Stimulated activated CD8-positive, alpha-beta memory T cell treated with anti-CD3 and anti-CD28 coated beads, Interleukin-15, amount 100 ng/mL, for 24 hours (primary cell): ENCODE measurements at regions not wholly inside any gene's neighbourhood (a gene's known extent, or its start where the extent isn't known, plus 50 kb on each side); places are given as distances from the start of the nearest gene placed in this dataset.

Experiments used
- DNase-seq: peaks from one replicate; pipeline ENCODE4 v3.0.0-alpha.2; 2020; ENCODE audit warnings: low read depth

DNA sequence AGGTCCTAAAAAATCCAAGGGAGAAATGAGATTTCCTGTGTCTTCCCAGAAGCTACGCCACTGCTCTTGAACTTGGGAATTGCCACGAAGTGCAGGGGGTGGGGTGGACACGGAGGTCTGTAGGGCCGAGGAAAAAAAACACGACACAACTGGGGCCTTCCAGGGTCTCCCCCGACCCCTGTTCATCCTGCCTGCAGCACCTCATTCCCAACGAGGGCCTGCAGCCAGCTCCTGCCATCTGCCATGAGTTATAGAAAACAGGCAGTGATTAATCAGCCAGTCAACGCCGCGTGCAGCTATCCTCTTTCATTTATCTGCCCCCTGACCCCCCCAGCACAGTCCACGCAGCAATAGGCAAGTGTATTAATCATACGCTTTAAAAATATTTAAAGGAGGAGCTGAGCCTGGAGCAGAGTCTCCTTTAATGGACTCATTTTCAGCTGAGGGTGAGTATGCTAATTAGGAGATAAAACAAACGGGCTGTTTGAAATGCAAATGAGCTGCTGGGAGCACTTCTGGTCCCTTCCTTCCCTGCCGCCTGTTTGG lies 209.9 kb downstream of the TFCP2L1 start:
- DNase-seq = no peak

DNA sequence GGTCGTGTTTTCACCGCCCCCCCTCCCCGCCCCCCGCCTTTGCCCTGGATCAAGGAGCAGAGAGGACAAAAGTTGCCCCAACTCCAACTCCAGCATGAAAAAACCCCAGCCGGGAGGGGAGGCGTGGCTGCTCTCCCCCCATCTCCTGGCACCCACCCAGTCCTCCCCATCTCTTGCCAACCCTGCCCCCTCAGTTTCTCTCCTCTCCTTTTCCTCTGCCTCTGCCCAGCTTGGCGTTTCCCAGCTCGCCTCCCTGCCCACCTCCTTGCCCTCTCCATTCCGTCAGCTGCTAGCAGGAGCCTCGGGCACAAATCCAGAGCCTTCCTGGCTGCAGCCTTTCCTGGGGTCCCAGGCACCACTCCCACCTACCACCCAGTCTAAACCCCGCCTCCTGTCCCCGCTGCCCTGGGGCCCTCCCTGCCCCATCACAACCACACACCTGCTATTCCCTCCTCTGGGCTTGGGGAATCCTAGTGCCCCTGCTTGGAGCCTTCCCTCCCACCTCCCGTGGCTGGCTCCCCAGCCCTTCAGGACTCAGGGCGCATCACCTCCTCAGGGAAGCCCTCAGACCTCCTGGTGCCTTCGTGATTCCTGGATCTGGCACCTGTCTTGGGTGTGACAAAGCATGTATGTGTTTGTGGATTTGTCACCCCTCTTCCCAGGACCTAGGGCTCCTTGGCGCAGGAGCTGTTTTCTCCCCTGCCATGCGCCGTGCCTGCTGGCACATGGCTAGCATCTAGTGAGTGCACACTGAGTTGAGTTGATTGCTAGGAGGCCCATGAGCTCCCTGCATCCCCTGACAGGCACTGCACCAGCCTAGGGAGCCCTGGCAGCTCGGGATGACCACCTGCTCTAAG lies 209.1 kb downstream of the TFCP2L1 start:
- no peak for DNase-seq

DNA sequence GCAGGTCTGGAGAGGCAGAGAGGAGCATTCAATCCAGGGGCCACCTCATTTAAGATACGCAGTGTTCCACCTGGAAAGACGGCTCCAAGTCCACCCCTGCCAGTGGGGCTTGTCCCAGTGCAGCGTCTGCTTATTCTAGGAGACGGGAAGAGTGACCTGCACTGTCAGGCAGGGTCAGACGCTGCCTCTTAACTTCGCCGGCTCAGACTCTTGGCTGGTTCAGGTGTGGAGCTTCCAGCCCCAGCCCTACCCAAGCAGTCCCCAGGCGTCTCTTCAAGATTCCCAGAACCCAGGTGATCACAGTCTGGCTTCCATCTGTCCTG lies 208.5 kb downstream of the TFCP2L1 start:
- DNase-seq = no peak

DNA sequence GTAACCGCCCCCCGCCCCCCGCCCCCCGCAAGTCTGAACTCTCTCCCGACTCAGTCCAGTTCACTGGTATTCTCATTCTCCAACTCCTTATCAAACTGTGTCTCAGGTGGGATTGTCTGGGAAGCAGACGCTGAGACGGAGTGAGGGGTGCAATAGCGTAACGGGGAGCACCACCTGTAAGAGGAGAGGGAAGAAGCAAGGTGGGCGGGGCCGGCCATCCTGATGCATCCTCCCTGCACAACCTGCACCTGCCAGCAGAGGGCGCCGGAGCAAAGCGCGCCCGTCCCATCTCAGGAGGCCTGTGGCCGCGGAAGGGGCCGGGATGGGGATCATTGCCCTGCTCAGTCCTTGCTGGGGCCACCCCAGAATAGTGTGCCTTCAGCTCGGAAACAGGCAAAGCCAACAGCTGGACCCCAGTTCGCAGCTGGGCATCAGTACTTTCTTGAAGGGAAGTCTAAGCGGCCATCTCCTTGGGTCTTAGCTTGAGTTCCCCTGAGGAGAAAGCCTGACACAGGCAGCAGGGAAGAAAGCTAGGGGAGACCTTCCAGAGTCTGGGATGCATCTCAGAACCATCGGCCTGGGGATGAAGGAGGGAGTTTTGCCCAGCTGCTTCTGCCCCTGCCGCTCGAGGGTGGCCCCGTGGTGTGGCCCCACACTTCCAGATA lies 208.0 kb downstream of the TFCP2L1 start:
- peak; percentile 50 for DNase-seq

DNA sequence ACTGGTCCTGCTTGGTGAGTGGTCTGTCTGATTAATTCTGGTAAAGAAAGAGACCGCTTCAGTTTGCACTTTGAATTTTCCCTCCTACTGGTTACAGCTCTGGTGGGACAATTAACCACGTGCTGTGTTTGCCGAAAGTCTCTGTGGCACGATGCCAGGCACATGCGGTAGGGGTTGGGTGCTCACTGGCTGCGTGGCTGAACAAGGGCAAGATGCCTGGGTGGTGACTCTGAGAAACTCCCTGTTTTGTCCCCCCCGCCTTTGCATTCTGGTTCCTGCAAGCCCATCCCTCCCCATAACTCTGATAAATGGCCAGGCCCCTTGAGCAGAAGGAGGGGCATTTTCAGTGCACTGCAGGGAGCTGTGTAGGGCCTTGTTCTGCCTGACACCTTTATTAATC lies 206.1 kb downstream of the TFCP2L1 start:
- no peak for DNase-seq

DNA sequence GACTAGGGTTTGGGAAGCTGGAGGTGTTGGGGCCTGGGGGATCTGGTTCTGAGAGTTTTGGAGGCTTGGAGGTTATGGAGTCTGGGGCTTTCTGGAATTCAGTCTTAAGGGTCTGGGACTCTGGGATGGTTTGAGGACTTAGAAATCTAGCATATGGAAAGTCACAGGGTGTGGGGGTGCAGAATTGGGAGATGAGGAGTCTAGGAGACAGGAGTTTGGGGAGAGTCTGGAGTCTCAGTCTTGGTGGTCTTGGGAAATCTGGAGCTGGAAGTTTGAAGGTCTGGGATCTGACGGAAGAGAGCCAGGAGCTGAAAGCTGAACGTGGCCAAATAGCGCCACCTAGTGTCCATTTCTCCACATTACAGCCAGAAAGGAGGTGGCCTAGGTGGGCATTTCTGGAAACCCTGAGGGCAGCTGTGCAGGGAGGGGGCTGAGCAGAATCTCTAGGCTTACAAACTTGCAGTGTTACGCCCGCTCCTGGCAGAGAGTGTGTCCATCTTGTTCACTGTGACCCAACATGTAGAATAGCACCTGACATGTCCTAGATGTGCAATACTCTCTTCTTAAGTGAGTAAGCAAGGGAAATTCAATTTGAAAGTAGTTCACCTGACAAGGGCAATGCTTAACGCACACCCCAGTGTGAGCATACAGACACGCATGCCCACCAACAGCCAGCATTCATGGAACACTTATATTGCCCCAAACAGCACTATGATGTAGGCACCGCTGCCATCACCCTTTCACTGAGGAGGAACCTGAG lies 204.8 kb downstream of the TFCP2L1 start:
- DNase-seq = peak; percentile 16

DNA sequence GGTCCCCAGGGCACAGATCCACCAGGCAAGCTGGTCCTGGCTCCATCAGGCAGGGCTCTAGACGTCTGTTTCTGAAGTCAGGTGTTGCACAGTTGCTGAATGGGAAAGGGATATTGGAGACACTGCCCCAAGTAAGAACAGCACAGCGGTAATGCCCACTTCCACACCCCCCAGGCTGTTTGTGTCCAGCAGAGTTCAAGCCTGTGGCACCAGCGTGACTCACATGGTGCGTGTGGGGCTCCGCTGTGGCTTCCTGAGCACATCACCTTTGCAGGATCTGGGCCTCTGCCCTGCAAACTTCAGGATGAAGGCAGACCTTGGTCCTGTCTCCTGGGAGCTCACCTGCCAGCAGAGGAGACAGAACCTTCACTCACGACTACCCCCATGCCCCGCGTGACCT lies 203.3 kb downstream of the TFCP2L1 start:
- DNase-seq = no peak

DNA sequence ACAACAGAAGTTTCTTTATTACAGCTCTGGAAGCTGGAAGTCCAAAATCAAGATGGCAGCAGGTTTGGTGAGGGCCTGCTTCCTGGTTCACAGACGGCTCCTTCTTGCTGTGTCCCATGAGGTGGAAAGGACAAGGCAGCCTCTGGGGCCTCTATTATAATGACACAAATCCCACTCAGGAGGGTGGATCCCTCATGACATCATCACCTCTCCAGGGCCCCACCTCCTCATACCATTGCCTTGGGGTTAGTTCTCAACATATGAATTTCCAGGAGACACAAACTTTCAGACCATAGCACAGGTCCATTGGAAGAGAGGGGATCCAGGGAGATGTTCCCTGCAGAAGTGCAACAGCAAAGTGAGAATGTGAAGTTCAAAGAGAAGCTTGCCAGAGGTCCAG lies 202.8 kb downstream of the TFCP2L1 start:
- DNase-seq = no peak

DNA sequence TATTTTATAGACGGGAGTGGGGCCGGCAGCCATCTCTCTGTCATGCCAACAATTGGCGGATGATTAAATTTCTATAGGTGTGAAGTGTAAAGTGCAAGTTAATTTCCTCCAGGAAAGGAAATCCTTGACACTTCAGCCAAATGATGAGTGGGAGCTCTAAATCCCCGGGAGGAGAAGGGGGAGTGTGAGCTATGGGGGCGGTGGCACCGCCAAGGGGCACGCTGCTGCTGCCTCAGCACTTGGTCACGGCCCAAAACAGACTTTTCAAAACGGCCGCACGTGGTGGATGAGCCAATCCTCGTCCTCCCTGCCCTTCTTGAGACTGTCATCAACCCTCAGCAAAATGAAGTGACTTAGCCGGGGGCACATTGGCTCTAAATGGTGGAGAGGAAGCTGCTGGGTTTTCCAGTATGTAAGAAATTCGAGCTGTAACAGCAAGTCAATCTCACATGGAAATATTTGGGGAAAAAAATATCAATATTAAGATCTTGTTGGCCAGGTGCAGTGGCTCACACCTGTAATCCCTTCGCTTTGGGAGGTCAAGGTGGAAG lies 200.8 kb downstream of the TFCP2L1 start:
- DNase-seq = no peak

DNA sequence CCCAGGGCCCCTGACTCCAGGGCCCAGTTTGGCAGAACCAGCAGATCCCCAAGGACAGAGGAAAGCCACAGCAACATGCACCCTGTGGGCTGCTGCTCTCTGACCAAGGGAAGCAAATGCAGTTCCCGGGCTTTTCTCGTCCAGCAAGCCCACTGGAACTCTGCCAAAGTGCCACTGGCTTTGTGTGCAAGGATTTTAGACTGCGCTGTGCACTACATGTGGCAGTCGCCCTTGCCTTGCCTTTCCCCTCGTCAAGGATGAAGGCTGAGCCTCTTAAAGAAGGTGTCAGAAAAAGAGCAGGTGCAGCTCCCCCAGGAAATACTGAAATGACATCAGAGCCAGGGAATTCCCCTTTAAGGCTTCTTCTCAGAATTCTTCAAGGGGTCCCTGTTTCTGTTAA lies 199.2 kb downstream of the TFCP2L1 start:
- no peak for DNase-seq

DNA sequence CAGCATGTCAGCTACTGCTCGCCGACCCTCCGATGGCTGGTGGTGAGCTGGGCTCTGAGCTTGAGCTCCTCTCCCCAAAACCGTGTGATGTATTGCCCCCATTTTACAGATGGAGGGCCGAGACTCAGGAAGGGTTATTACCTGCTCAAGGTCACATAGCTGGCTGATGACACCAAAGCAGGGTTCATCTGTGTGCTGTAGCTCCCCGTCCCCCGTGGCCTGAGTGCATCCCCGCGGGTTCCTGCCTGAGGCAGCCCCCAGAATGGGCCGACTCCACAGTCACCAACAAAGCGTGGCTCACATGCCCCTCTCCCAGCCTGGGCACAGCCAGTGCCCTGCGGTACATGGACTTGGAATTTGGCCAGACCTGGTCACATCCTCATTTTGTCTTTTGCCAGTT lies 198.6 kb downstream of the TFCP2L1 start:
- DNase-seq = no peak

DNA sequence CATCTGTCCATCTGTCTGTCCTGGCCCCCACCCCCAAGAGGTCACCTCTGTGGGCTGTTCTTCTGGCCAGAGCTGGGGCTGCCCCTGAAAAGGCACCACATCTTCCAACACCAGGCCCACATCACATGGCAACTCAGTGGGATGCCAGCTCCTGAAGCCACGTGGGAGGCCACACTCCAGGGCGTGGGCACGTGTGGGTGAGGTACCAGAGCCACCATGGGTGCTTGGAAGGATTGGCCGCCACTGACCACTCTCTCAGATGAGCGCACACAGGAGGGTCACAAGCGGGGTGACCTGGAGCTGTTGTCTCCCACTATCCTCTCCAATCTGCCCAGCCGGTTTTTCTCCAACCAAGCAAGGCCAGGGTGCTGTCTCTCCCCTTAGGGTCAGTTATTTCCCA lies 197.9 kb downstream of the TFCP2L1 start:
- DNase-seq = no peak

DNA sequence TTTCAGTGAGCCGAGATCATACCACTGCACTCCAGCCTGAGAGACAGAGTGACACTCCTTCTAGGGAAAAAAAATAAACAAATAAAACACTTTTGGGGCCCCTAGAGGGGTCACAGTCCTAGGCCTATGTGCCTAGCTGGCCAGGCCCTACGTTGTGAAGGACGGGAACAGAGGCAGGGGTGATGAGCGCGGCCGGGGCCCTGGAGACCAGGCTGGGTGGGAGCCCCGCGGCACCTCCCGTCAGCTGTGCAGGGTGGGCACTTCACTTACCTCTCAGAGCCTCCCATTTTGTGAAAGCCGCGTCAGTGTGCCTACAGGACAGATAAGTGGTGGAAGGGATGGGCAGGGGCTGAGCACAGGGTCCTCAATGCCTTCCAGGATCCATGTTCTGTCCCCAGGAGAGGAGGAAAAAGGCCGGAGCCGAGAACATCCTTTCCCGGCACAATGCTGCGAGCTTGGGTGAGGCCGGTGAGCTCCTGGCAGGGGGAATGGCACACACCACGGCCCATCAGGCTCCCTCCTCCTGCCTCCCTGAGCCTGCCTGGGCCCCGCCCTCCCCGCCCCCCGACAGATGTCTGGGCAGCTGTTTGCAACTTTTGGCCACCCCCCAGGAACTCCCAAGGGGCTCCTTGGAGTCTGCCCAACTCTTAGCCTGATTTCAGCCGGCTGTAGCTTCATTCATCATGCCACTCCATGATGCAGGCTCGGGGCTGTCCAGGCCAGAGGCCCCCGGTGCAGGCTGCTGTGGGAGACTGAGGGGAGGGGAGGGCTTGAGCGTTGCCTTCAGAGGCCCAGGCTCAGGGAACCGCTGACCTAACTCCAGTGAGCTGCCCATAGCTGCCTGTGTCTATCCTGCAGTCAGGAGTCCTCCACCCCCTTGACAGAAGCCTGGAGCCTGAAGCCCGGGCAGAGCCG lies 196.5 kb downstream of the TFCP2L1 start:
- DNase-seq = no peak

DNA sequence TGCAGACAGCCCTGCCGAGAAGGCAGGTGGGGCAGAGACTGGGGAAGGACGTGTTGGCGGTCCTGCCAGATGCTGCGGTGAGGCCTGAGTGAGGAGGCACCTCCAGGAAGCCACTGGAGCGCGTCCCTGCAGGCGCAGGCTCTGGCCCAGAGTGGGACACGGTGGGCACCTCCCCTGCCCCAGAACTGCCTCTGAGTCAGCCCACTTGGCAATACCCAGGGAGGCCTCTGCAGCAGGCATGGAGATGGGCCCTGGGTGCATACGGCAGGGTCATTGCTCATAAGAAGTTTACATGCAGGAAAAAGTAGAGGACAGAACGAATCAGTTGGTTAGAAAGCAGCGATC lies 195.9 kb downstream of the TFCP2L1 start:
- DNase-seq = no peak

DNA sequence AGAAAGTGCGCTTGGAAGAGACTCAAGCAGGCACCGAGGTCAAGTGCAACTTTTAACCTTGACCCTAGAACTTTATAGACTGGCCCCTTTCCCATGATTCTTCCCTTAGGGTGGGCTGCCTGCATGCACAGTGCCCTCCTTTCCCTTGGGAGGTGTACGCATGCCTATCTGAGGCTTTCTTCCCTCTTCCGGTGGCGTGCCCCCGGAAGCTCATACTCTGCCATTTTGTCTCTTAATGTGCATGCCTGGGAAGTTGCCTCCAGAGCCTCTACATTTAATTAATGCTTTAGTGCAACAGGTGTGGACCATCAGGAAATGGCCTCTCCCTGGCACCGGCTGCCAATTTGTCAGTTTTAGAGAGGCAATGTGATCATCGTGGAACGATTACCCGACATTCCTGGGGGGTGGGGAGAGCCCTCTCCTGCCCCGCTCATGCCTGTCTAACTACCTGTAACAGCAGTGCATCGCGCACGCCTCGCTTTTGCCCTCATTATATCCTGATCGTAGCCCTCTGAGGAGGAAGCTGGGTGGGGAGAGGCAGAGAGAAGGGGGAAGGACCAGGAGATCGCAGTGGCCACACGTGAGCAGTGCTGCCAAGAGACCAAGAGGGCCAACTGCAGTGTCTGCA lies 194.8 kb downstream of the TFCP2L1 start:
- no peak for DNase-seq

DNA sequence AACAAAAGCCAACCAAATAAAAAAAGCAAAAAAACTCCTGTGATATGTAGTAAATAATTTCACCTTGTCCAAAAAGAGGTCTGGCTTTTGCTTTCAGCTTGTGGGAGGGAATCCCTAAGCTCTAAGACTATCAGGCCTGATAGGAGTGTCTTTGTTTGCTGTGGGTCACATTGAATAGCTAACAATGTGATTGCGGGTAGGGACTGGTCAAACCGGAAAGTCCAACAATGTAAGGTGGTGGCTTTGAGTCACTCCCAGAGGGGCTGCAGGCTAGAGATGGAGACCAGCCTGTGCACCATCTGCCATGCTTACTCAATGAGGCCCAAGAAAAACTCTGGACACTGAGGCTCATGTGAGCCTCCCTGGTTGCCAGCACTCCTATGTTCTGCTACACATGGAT lies 192.9 kb downstream of the TFCP2L1 start:
- DNase-seq = no peak

DNA sequence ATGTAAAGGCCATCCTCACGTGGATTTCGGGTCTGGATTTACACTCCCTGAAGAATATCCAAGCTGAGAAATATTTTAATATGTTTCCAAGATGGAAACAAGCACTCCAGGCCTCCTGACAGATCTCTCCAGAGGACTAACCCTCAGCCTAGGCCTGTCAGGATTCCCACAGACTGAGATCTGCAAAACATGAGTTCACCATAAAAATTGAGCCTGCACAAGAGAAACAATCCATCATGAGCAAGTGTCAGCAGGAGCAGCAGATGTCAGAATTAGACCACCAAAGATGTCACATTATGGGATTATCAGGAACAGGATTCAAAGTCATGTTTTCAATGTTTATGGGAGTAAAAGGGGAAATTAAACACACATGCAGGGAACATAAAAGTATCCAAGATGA lies 191.3 kb downstream of the TFCP2L1 start:
- DNase-seq = no peak

DNA sequence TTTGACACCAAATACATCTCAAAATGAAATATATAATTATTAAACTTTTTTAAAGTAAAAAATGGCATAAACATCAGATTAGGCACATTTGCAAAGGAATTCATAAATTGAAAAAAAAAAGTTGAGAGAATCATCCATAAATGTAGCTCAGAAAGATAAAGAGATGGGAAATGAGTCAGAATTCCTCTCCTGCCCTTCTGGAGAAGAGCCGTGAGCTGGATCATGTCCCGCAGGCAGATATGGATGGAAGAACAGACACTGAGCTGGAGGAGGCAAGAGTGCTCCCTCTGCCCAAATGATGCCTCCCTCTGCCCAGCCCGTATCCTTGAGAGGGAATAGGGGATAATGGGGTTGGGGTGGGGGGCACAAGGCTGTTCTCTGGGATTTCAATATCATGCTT lies 190.9 kb downstream of the TFCP2L1 start:
- no peak for DNase-seq

DNA sequence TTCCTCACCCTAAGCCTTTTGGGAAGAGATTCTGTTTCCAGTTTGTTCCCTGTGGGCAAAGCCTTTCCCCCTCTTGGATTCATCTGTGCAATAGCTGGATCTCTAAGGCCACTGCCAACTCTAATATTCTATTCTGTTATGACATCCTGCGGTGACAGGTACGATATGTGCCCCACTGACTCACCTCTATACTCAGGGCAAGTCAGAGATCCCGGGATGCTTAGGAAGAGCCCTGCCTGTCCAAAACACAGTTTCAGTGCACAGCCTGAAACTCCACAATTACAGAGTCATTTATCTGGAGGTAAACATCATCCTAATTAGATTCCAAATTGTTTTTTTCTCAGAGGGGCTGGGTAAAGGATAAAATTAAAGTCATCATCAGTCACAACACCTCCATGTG lies 190.2 kb downstream of the TFCP2L1 start:
- DNase-seq = no peak

DNA sequence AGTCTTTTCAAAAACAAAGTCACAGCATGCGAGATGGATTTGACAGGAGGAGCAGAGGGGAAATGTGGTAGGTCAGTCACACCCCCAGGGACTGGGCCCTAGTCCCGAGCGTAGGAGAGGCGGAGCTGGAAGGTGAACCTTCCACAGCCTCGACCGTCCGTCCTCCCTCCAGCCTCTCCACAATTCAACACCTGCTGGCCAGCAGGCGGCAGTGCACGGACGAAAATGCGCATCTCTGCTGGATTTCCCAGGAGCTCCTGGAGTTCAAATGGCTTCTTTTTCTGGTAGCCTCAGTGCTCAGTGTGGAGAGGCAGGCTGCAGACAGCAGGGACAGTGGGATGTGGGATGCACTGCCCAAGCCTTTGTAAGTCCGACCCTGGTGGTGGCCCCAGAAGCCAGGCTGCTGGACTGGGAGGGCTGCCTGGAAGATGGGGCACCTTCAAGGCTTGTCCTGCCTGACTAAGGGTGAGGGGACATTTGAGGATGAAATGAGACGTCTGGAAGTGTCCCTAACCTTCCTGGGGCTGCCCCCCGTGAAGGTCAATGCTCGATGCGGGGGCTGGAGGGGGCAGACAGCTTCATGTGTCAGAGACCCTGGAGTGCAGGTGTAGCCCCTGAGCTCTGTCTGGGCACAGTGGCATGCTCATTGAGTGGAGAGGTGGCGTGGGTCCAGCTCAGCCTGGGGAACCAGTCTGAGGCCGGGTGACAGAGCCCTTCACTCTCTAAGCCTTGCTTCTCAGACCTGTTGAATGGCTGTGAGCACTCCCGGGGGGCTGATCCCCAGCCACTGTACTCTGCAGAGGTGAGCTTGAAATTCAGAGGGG lies 189.5 kb downstream of the TFCP2L1 start:
- no peak for DNase-seq
